Uterus (tissue), 2 donors: ENCODE measurements at regions not wholly inside any gene's neighbourhood (a gene's known extent, or its start where the extent isn't known, plus 50 kb on each side); places are given as distances from the start of the nearest gene placed in this dataset.

Experiments used
- POLR2A ChIP-seq, 2 donors: fragments of 450-650 bp; IDR thresholded peaks; one replicate each; pipeline ENCODE4 v1.6.1; 2016; ENCODE audit warnings: antibody characterized with exemption in 2 of 2, mild to moderate bottlenecking in 1 of 2, moderate library complexity in 1 of 2
- TF ChIP-seq, protein P1 (sequence below), 4 experiments: fragments of 200-600 bp in 2 of 4; fragments of 450-650 bp in 2 of 4; sonication (generic) in 2 of 4; IDR thresholded peaks; one replicate each; pipeline ENCODE4 v1.5.1; 2016 to 2019; ENCODE audit warnings: antibody characterized with exemption in 4 of 4, mild to moderate bottlenecking in 2 of 4, moderate library complexity in 1 of 4

- TF ChIP-seq, protein P1, sequence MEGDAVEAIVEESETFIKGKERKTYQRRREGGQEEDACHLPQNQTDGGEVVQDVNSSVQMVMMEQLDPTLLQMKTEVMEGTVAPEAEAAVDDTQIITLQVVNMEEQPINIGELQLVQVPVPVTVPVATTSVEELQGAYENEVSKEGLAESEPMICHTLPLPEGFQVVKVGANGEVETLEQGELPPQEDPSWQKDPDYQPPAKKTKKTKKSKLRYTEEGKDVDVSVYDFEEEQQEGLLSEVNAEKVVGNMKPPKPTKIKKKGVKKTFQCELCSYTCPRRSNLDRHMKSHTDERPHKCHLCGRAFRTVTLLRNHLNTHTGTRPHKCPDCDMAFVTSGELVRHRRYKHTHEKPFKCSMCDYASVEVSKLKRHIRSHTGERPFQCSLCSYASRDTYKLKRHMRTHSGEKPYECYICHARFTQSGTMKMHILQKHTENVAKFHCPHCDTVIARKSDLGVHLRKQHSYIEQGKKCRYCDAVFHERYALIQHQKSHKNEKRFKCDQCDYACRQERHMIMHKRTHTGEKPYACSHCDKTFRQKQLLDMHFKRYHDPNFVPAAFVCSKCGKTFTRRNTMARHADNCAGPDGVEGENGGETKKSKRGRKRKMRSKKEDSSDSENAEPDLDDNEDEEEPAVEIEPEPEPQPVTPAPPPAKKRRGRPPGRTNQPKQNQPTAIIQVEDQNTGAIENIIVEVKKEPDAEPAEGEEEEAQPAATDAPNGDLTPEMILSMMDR (IDR thresholded peaks at IDR 0.05), result no peak
- TF ChIP-seq POLR2A (IDR thresholded peaks at IDR 0.05), result no peak
These were observed 116.8 kb upstream of the COX7C start for GRCh38 chr5:86500947-86501346.
